GM12878 (cell line): ENCODE measurements at regions not wholly inside any gene's neighbourhood (a gene's known extent, or its start where the extent isn't known, plus 50 kb on each side); places are given as distances from the start of the nearest gene placed in this dataset.

Experiments used
- ATF3 ChIP-seq: IDR thresholded peaks from 2 replicates; pipeline ENCODE4 v1.6.1; 2011; ENCODE audit warnings: low read depth, mild to moderate bottlenecking, low read length, moderate library complexity, borderline replicate concordance; ENCODE audit errors: extremely low read depth
- ATF7 ChIP-seq: fragments of 450-650 bp; IDR thresholded peaks from 2 replicates; pipeline ENCODE4 v1.6.1; 2016; ENCODE audit warnings: low read depth, mild to moderate bottlenecking
- CTCF ChIP-seq, 3 experiments: IDR thresholded peaks in 2 of 3; conservative IDR thresholded peaks in 1 of 3; 2 replicates each; pipeline ENCODE4 v1.5.1; 2011; ENCODE audit warnings: low read depth in 3 of 3, low read length in 3 of 3, mild to moderate bottlenecking in 3 of 3, control low read depth in 2 of 3, moderate library complexity in 2 of 3, inconsistent platforms in 1 of 3, mixed read lengths in 1 of 3; ENCODE audit not compliant: control insufficient read depth in 2 of 3, insufficient read depth in 1 of 3; ENCODE audit errors: extremely low read depth in 1 of 3
- E2F4 ChIP-seq: IDR thresholded peaks from 2 replicates; pipeline ENCODE4 v1.6.1; 2012; ENCODE audit warnings: low read depth, low read length, improper control_type of control experiment
- EGR1 ChIP-seq, 2 experiments: IDR thresholded peaks; 1 replicate in 1 of 2; 2 replicates in 1 of 2; pipeline ENCODE4 v1.6.1; 2011 to 2012; ENCODE audit warnings: low read depth in 2 of 2, low read length in 2 of 2, borderline replicate concordance in 1 of 2, mild to moderate bottlenecking in 1 of 2, moderate library complexity in 1 of 2
- POLR2A ChIP-seq: IDR thresholded peaks from 2 replicates; pipeline ENCODE4 v1.6.1; 2011; ENCODE audit warnings: low read depth, mild to moderate bottlenecking, low read length
- POLR2AphosphoS5 ChIP-seq: IDR thresholded peaks from 2 replicates; pipeline ENCODE4 v1.6.1; 2011; ENCODE audit warnings: mild to moderate bottlenecking, low read length, inconsistent platforms
- POU2F2 ChIP-seq: IDR thresholded peaks from 3 replicates; pipeline ENCODE4 v1.6.1; 2011; ENCODE audit warnings: low read depth, mild to moderate bottlenecking, low read length, borderline replicate concordance
- RB1 ChIP-seq: fragments of 450-650 bp; formaldehyde crosslinking; IDR thresholded peaks from 2 replicates; pipeline ENCODE4 v1.6.1; 2017; ENCODE audit warnings: mild to moderate bottlenecking, borderline replicate concordance
- REST ChIP-seq: IDR thresholded peaks from 2 replicates; pipeline ENCODE4 v1.6.1; 2012; ENCODE audit warnings: mild to moderate bottlenecking, low read depth, low read length
- TCF12 ChIP-seq: IDR thresholded peaks from 2 replicates; pipeline ENCODE4 v1.6.1; 2011; ENCODE audit warnings: low read depth, mild to moderate bottlenecking, low read length
- USF2 ChIP-seq: IDR thresholded peaks from 2 replicates; pipeline ENCODE4 v1.6.1; 2011; ENCODE audit warnings: low read depth, low read length, improper control_type of control experiment, borderline replicate concordance
- WRNIP1 ChIP-seq: IDR thresholded peaks from 2 replicates; pipeline ENCODE4 v1.6.1; 2011; ENCODE audit warnings: low read depth, low read length, improper control_type of control experiment, borderline replicate concordance
- YY1 ChIP-seq: IDR thresholded peaks from 2 replicates; pipeline ENCODE4 v1.6.1; 2011; ENCODE audit warnings: low read depth, mild to moderate bottlenecking, low read length

GRCh38 chr5:58041884-58042283 lies 418.0 kb downstream of the PLK2 start:
- TF ChIP-seq ATF7 = no peak
- TF ChIP-seq USF2 = no peak
- TF ChIP-seq TCF12 = no peak
- TF ChIP-seq POLR2AphosphoS5 = no peak
- no peak for TF ChIP-seq POU2F2
- no peak for TF ChIP-seq WRNIP1
- no peak for TF ChIP-seq EGR1 (IDR thresholded peaks at IDR 0.05; ENCODE audit: borderline replicate concordance in 1 of 2, low read depth in 2 of 2, low read length in 2 of 2)
- TF ChIP-seq ATF3 = no peak
- no peak for TF ChIP-seq E2F4
- TF ChIP-seq YY1 = no peak
- TF ChIP-seq CTCF (IDR thresholded peaks at IDR 0.05 in 2 of 3, conservative IDR thresholded peaks at IDR 0.05 in 1 of 3; ENCODE audit: control insufficient read depth in 2 of 3, extremely low read depth in 1 of 3, insufficient read depth in 1 of 3, low read depth in 3 of 3, low read length in 3 of 3) = no peak
- no peak for TF ChIP-seq POLR2A
- TF ChIP-seq REST = no peak
- TF ChIP-seq RB1 = no peak
